GM19452 (cell line): ENCODE measurements at regions not wholly inside any gene's neighbourhood (a gene's known extent, or its start where the extent isn't known, plus 50 kb on each side); places are given as distances from the start of the nearest gene placed in this dataset.
A peak's percentile ranks its signal among the peaks of the same experiment; 100 is the strongest.
"Not testable (repeated sequence)": the region's sequence is repeated elsewhere in the genome, so short reads cannot be mapped to it uniquely, and the experiment has no call there.

Experiments
- ATAC-seq: cut with Tn5 transposase; IDR thresholded peaks from one replicate; pipeline ENCODE4 v1.9.1; 2021; ENCODE audit not compliant: unreplicated experiment

- ATAC-seq: not testable (repeated sequence)
Observed at GRCh38 chr9:66152406-66152805, 415.5 kb downstream of the FOXD4L4 start.

- peak; percentile 100 for ATAC-seq
Observed at GRCh38 chr9:66153021-66153725, 416.2 kb downstream of the FOXD4L4 start.

DNA sequence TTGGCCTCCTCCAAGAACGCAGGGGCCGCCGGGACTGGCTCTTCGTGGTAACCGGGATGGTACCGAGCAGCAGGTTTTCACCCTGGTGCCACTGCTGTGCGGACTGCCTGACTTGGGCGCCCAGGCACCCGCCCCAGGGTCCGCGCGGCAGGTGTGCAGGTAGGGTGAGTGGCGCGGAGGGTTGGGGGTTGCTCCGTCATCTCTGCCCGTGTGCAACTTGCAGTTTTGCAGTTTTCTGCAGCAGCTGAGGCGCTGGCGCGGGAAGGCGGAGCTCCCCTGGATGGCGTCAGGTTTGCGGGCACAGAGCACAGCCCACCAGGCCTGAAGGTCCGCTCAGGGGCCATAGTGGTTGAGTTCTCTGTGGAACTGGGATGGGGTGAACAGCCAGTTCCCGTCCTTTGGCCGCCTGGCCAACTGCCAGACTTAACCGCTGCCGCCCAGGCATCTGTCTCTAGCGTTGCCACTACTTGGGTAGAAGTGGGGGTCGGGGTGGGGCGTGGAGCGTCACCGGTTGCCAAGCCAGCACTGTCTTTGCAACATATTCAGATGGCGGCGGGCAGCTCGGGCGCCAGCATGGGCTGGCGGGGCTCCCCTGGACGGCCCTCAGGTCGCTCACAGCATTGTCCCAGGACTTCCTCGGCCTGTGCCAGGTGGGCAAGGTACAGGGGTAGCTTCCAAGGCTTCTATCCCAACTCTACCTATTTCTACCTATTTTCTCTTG lies 417.2 kb downstream of the FOXD4L4 start:
- not testable (repeated sequence) for ATAC-seq

DNA sequence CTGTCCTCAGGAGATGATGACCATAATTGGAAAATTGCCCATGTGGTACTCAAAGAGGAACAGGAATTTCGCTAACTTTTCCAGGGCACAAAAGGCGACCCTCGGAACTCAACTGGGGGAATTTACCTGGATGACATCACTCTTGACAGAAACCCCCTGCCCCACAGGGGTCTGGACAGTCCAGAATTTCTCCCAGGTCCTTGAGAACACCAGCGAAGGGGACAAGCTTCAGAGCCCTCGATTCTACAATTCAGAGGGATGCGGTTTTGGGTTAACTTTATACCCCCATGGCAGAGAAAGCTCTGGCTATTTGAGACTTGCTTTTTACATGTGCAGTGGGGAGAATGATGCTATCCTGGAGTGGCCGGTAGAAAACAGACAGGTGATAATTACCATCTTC lies 445.4 kb downstream of the FOXD4L4 start:
- not testable (repeated sequence) for ATAC-seq

GRCh38 chr9:66183648-66184047 lies 446.7 kb downstream of the FOXD4L4 start:
- ATAC-seq: not testable (repeated sequence)

- not testable (repeated sequence) for ATAC-seq
Observed at GRCh38 chr9:66197199-66197598, 460.3 kb downstream of the FOXD4L4 start.

GRCh38 chr9:66198421-66198820 lies 461.5 kb downstream of the FOXD4L4 start:
- not testable (repeated sequence) for ATAC-seq

DNA sequence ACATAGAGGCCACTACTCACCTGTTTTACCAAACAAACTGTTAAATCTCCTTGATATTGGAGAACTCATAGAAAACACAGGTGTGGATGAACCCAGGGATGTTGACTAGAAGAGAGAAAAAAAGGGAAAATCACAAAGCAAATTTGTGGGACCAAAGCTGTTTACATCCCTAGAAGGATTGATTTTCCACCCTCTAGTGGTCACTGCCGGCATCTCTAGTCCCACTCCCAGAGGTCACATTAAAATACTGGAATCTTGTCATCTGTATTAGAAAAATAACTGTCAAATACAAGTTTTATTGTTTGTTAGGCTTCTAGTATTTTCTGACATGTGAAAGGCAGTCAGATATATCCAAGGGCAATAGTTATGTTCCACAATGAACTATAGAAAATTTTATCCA lies 469.7 kb downstream of the FOXD4L4 start:
- peak; percentile 66 for ATAC-seq

DNA sequence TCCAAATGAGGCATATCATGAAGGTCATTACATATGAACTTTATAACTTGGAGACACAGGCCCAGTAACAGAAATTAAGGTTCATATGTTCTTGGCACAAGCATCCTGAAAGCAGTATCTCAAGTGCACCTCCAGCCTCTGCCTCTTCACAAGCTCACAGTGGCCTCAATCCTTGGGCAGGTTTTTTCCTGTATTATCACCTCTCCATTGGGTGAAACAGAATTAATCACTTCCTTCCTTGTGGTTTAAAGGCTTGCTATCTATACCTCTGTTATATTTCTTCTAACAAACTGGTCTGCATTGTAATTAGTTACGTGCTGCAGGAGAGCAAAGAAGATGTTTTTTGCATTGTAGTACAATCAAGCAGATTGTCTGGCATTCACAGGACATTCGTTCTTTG lies 471.0 kb downstream of the FOXD4L4 start:
- not testable (repeated sequence) for ATAC-seq

DNA sequence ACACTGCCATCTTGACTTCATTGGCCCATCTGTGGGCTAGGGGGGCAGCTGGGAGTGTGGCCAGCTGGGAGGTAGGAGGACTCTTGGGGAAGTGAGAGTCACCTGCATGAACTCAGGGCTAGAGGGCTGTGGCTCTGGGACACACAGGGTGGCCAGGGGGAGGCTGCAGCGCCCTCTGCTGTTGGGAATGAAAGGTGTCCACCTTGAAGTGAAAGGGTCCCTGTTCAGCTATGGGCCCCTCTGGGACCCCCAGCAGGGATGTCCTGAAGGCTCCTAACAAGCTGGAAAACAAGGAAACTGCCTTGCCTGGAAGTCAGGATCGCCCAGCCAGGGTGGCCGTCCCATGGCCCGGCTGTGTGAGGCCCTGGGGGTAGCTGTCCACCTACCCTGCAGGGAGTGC lies 507.8 kb downstream of the FOXD4L4 start:
- not testable (repeated sequence) for ATAC-seq

DNA sequence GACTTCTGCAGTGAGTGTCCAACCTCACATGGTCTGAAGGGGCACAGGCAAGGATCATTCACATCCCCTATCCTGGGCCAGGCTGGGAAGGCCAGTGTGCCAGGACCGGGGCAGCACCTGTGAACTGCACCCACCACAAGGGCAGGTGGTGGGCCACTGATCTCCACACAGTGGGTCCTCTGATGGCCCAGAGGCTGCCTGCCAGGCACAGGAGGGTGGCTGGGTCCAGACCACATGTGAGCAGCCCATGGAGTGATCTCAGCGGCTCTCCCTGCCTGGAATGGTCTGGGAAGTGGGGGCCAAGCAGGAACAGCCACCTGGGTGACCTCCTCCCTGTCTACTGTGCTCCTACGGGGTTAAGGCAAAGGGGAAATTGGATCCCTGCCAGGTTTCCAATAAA lies 508.5 kb downstream of the FOXD4L4 start:
- not testable (repeated sequence) for ATAC-seq

GRCh38 chr9:66257581-66257980 lies 520.6 kb downstream of the FOXD4L4 start:
- not testable (repeated sequence) for ATAC-seq

GRCh38 chr9:66261576-66261975 lies 524.6 kb downstream of the FOXD4L4 start:
- not testable (repeated sequence) for ATAC-seq

GRCh38 chr9:66263621-66264020 lies 526.7 kb downstream of the FOXD4L4 start:
- ATAC-seq: not testable (repeated sequence)

GRCh38 chr9:66264786-66265185 lies 527.8 kb downstream of the FOXD4L4 start:
- not testable (repeated sequence) for ATAC-seq

DNA sequence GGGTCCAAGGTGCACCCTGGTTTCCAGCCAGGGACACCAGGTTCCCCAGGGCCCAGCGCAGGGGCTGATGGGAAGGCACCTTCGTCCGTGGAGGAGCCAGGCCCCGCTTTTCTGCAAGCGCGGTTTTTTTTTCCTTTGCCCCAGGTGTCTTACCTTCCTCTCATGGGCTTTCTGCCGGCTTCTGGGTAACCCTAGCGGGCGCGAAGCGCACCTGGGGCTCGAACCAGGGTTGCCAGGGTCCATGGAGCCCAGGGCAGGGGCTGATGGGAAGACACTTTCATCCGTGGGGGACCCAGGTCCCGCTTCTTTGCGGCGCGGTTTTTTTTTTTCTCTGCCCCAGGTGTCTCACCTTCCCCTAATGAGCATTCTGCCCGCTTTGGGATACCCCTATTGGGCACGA lies 529.3 kb downstream of the FOXD4L4 start:
- ATAC-seq: not testable (repeated sequence)

- not testable (repeated sequence) for ATAC-seq
Observed at GRCh38 chr9:66266856-66267430, 530.0 kb downstream of the FOXD4L4 start.

GRCh38 chr9:66267684-66268083 lies 530.7 kb downstream of the FOXD4L4 start:
- not testable (repeated sequence) for ATAC-seq

DNA sequence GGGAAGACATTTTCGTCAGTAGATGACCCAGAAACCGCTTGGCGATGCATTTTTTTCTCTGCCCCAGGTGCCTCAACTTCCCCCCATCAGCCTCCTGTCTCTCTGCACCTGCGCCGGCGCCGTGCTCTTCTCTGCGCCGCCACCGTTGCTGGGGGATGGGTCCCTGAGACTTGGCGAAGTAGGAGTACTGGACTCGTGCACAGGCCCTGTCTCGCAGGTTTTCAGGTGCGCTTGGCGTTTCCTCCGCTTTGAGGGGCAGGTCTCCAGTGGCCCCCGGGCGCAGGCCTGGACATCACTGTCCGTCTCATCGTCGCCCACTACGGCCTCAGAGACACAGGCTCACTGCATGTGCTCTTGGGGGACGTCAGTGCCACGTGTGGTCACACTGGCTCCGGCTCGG lies 532.1 kb downstream of the FOXD4L4 start:
- ATAC-seq: not testable (repeated sequence)

DNA sequence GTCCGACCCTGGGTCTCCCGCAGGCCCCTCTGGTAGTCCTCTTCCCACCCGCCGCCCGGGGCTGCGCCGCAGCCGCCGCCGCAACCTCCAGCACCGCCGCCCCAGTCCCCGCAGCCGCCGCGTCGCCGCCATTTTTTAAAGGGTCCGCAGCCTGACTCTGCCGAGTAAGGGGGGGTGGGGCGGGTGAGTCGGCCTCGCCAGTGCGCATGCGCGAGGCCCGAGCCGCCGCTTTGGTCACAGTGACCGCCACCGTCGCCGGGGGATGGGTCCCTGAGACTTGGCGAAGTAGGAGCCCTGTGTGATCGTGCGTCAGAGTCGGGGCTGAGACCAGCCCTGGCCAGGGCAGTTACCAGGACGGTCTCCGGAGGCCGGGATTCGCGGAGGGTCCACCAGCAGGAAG lies 532.8 kb downstream of the FOXD4L4 start:
- not testable (repeated sequence) for ATAC-seq

DNA sequence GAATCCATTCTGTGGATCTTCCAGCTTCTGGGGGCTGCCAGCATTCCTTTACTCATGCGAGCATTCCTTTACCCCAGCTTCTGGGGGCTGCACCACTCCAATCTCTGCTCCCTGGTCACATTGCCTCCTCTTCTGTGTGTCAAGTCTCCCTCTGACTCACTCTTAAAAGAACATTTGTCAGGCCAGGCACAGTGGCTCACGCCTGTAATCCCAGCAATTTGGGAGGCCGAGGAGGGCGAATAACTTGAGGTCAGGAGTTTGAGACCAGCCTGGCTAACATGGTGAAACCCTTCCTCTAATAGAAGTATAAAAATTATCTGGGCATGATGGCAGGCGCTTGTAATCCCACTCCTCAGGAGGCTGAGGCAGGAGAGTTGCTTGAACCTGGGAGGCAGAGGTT lies 541.9 kb downstream of the FOXD4L4 start:
- ATAC-seq: not testable (repeated sequence)
